22Rv1 (cell line): ENCODE measurements at regions not wholly inside any gene's neighbourhood (a gene's known extent, or its start where the extent isn't known, plus 50 kb on each side); places are given as distances from the start of the nearest gene placed in this dataset.

Experiments used
- CTCF ChIP-seq: fragments of 450-650 bp; IDR thresholded peaks from 2 replicates; pipeline ENCODE4 v1.5.1; 2017; ENCODE audit warnings: mild to moderate bottlenecking
- ZFX ChIP-seq: fragments of 450-650 bp; IDR thresholded peaks from 2 replicates; pipeline ENCODE4 v1.6.1; 2017; ENCODE audit warnings: antibody characterized with exemption, borderline replicate concordance

GRCh38 chr4:17098401-17098800, 200.0 kb upstream of the LDB2 start:
- TF ChIP-seq CTCF (no peak), ZFX (no peak)
